Thoracic aorta (tissue), 2 donors: ENCODE measurements at regions not wholly inside any gene's neighbourhood (a gene's known extent, or its start where the extent isn't known, plus 50 kb on each side); places are given as distances from the start of the nearest gene placed in this dataset.

ENCODE experiments used
- ATAC-seq: fragments of 150-250 bp; one replicate; pipeline ENCODE4 v1.8.0; 2017; ENCODE audit warnings: low read depth; ENCODE audit not compliant: insufficient number of reproducible peaks, low FRiP score
- DNase-seq: peaks from one replicate; pipeline ENCODE4 v3.0.0-alpha.2; 2020; ENCODE audit warnings: low spot score
- H3K27ac ChIP-seq, 2 donors: fragments of 200-600 bp; sonication (generic); 1 replicate in 1 of 2; 2 replicates in 1 of 2; pipeline ENCODE4 v1.5.1; 2016; ENCODE audit warnings: mild to moderate bottlenecking in 2 of 2, moderate library complexity in 2 of 2
- H3K27me3 ChIP-seq: fragments of 200-600 bp; sonication (generic); replicated peaks from 2 replicates; pipeline ENCODE4 v1.6.0; 2016; ENCODE audit warnings: mild to moderate bottlenecking; ENCODE audit not compliant: insufficient read depth
- H3K36me3 ChIP-seq: fragments of 200-600 bp; sonication (generic); one replicate; pipeline ENCODE4 v1.5.1; 2016
- H3K4me1 ChIP-seq, 2 donors: fragments of 200-600 bp; sonication (generic); 1 replicate in 1 of 2; 2 replicates in 1 of 2; pipeline versions ENCODE4 v1.5.1 to v1.6.0; 2016; ENCODE audit warnings: low read depth in 2 of 2, mild to moderate bottlenecking in 1 of 2; ENCODE audit not compliant: control insufficient read depth in 1 of 2
- H3K4me3 ChIP-seq: fragments of 200-600 bp; sonication (generic); 2 replicates; pipeline ENCODE4 v1.5.1; 2016; ENCODE audit warnings: mild to moderate bottlenecking
- H3K9me3 ChIP-seq: fragments of 200-600 bp; sonication (generic); 2 replicates; pipeline ENCODE4 v1.5.1; 2016
- TF ChIP-seq, protein P1 (sequence below): fragments of 200-600 bp; sonication (generic); IDR thresholded peaks from one replicate; pipeline ENCODE4 v1.5.1; 2019; ENCODE audit warnings: antibody characterized with exemption

DNA sequence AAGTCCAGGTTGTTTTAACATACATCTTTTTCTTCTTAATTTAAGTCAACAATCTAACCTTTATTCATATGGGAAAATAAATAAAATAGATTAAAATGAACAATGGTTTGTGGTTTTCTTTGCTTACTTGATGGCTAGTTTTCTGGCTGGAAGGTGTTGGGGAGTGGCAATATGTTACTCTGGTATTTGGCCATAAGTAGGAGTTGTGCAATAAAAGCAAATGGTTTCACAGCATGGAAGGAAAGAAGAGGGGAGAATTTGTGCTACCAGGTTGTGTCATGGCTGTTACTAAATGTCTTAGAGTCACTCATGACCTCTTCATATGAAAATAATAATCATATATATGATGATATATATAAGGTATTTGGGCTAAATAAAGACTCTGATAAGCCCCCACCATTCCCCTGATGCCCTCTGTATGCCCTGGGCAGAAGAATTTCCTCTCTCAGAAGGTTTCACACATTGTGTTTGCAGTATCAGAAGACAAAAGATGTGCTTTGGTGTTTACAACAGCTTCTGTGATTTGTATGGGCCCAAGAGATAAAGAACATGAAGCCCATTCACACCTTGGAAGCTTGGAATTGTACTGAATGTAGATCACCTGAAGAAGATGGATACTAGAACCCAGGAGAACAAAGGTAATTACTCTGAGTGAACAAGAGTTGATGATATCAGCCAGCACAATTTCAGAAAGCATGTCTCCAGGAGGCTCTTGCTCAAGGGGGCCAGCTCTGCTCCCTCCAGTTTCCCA is 160.9 kb downstream of the ALG10B start:
- no peaks in the 10 kb centered on the region for H3K27me3 ChIP-seq
- no peaks in the 10 kb centered on the region for H3K36me3 ChIP-seq
- no peak overlapping the region for H3K4me3 ChIP-seq
- TF ChIP-seq, protein P1, sequence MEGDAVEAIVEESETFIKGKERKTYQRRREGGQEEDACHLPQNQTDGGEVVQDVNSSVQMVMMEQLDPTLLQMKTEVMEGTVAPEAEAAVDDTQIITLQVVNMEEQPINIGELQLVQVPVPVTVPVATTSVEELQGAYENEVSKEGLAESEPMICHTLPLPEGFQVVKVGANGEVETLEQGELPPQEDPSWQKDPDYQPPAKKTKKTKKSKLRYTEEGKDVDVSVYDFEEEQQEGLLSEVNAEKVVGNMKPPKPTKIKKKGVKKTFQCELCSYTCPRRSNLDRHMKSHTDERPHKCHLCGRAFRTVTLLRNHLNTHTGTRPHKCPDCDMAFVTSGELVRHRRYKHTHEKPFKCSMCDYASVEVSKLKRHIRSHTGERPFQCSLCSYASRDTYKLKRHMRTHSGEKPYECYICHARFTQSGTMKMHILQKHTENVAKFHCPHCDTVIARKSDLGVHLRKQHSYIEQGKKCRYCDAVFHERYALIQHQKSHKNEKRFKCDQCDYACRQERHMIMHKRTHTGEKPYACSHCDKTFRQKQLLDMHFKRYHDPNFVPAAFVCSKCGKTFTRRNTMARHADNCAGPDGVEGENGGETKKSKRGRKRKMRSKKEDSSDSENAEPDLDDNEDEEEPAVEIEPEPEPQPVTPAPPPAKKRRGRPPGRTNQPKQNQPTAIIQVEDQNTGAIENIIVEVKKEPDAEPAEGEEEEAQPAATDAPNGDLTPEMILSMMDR, result no peak
- H3K9me3 ChIP-seq, result no peaks in the 10 kb centered on the region
- no peak for ATAC-seq
- DNase-seq, result no peak
- no peaks in the 10 kb centered on the region for H3K4me1 ChIP-seq
- H3K27ac ChIP-seq, result no peak overlapping the region

DNA sequence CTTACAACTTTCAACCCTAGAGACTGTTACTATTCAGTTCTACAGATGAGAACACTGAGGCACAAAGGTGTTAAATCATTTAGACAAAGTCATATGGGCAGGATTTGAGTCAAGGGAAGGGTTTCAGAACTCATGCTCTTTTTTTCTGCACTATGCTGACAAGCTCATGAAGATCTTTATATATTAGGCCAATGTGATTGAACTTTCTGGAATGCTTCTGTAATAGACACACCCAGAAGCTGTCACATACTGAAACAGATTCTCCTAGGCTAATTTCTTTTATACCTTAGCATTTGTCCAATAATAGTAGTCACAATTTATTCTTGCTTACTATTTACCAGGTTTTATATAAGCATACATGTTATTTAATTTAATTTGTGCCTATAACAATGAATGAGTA is 164.0 kb downstream of the ALG10B start:
- Histone ChIP-seq H3K27me3 (no peaks in the 10 kb centered on the region), H3K4me1 (no peaks in the 10 kb centered on the region), H3K36me3 (no peaks in the 10 kb centered on the region), H3K9me3 (no peaks in the 10 kb centered on the region), H3K27ac (no peak overlapping the region), H3K4me3 (no peak overlapping the region)
- TF ChIP-seq, protein P1, result no peak
- DNase-seq (no peak), ATAC-seq (no peak)

DNA sequence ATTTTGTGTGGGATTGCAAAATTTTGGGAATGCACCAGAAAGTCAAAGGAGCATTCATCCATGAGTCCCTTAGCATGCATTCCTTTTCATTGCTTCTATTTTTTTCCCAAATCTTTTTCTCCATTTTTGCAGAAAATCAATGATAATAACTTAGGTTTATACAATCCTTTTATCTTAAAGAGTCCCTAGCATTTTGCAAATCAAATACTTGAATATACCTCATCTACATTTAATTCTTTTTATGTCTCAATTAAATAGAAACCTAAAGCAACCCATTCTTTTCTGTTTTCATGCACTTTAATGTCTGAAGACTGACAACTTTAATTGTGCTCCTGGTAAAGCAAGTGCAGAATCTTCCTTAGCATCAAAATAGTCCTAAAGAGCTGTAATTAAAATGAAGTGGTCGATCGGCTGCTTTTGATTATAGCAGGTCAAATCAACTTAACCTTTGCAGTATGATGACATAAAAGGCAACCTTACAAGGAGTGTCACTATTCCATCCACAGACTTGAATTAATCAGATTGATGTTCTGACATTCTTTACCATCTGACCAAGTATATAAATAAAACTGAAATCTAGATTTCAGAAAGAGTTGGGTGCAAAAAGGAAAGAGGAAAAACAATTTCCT is 168.4 kb downstream of the ALG10B start:
- Histone ChIP-seq H3K9me3 (no peaks in the 10 kb centered on the region), H3K27ac (no peak overlapping the region), H3K27me3 (no peaks in the 10 kb centered on the region), H3K36me3 (no peaks in the 10 kb centered on the region), H3K4me1 (no peaks in the 10 kb centered on the region), H3K4me3 (no peak overlapping the region)
- ATAC-seq, result no peak
- DNase-seq, result no peak
- TF ChIP-seq, protein P1, result no peak

DNA sequence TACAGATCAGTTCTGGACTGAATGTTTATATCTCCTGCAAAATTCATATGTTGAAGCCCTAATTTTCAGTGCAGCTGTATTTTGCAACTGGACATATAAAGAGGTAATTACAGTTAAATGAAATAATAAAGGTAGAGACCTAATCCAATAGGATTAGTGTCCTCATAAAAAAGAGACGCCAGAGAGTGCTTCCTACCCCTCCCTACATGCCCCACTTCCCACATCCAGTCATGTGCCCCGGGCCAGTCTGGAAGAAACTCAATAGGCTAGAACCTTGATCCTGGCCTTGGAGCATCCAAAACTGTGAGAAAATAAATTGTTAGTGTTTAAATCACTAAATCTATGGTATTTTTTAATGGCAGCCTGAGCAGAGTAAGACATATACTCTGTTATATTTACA is 172.3 kb downstream of the ALG10B start:
- ATAC-seq, result no peak

DNA sequence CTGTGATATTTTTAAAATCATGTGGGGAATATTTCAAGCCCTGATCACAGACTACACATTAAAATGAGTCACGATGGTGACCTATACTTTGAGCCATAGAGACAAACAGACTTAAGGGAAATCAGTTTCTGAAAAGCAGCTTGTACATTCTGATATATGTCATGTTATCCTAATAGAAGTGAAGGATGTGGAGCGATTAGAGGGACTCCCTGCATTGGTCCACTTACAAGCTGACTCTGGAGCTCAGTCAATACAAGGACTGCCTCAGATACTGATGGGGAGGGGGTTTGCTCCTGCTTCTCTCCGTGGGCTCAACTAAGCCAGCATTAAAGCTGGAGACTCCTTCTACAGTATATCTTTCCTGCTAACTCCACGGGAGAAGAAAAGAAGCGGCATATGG is 173.5 kb downstream of the ALG10B start:
- TF ChIP-seq, protein P1, result no peak
- Histone ChIP-seq H3K27me3 (no peaks in the 10 kb centered on the region), H3K4me1 (no peaks in the 10 kb centered on the region), H3K36me3 (no peaks in the 10 kb centered on the region), H3K9me3 (no peaks in the 10 kb centered on the region), H3K4me3 (no peak overlapping the region), H3K27ac (no peak overlapping the region)
- no peak for DNase-seq
- ATAC-seq, result no peak

More for the DNA sequence above, 172.3 kb downstream of the ALG10B start:
- no peaks in the 10 kb centered on the region for H3K27me3 ChIP-seq
- H3K27ac ChIP-seq, result no peak overlapping the region
- H3K36me3 ChIP-seq, result no peaks in the 10 kb centered on the region
- DNase-seq, result no peak
- no peak overlapping the region for H3K4me3 ChIP-seq
- no peaks in the 10 kb centered on the region for H3K9me3 ChIP-seq
- no peaks in the 10 kb centered on the region for H3K4me1 ChIP-seq
- TF ChIP-seq, protein P1, result no peak
